ENCODE measurements at regions not wholly inside any gene's neighbourhood (a gene's known extent, or its start where the extent isn't known, plus 50 kb on each side); places are given as distances from the start of the nearest gene placed in this dataset.

DNA sequence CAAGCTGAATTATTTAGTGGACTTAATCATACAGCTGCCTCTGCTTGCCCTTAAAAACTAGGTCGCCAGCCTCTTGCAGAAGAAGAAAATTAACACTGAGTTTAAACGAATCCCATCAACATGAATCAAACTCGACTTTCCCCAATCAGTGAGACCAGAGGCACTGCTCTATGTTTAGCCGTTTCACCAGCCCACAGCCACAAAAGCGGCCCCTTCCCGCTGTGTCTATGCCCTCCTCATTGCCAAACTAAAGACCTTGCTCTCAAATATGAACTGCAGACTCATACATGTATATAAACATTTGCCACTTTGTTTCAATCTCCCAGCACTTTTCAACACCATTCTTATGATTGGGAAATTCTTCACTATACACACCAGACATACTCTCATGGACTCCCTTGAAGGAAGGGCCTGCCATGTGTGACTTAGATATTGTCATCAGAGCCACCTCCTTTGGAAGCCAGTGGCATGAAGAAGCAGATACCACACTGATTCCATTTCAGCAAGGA lies 105.8 kb upstream of the ADGRF1 start:
- H3K36me3 ChIP-seq = no peaks in the 10 kb centered on the region
- H3K27ac ChIP-seq = peak overlapping the region in 1 of 4 donors; percentile 26
- no peaks in the 10 kb centered on the region for H3K27me3 ChIP-seq
- DNase-seq = no peak
- TF ChIP-seq POLR2AphosphoS5 (IDR thresholded peaks at IDR 0.05) = no peak
- TF ChIP-seq, protein P1, sequence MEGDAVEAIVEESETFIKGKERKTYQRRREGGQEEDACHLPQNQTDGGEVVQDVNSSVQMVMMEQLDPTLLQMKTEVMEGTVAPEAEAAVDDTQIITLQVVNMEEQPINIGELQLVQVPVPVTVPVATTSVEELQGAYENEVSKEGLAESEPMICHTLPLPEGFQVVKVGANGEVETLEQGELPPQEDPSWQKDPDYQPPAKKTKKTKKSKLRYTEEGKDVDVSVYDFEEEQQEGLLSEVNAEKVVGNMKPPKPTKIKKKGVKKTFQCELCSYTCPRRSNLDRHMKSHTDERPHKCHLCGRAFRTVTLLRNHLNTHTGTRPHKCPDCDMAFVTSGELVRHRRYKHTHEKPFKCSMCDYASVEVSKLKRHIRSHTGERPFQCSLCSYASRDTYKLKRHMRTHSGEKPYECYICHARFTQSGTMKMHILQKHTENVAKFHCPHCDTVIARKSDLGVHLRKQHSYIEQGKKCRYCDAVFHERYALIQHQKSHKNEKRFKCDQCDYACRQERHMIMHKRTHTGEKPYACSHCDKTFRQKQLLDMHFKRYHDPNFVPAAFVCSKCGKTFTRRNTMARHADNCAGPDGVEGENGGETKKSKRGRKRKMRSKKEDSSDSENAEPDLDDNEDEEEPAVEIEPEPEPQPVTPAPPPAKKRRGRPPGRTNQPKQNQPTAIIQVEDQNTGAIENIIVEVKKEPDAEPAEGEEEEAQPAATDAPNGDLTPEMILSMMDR (IDR thresholded peaks at IDR 0.05) = no peak
- TF ChIP-seq POLR2A (IDR thresholded peaks at IDR 0.05) = no peak
- no peak for TF ChIP-seq EP300 (IDR thresholded peaks at IDR 0.05)
- peaks cover 0 to 15% (median 3%) of the 10 kb centered on the region in 4 donors for H3K4me1 ChIP-seq
- H3K9me3 ChIP-seq = no peaks in the 10 kb centered on the region
- WGBS, 2 donors = 71 to 73% methylated on average over 6 of the region's 6 CpGs
- H3K4me3 ChIP-seq = no peak overlapping the region
- no peak for ATAC-seq (ENCODE audit: low FRiP score in 2 of 2)

DNA sequence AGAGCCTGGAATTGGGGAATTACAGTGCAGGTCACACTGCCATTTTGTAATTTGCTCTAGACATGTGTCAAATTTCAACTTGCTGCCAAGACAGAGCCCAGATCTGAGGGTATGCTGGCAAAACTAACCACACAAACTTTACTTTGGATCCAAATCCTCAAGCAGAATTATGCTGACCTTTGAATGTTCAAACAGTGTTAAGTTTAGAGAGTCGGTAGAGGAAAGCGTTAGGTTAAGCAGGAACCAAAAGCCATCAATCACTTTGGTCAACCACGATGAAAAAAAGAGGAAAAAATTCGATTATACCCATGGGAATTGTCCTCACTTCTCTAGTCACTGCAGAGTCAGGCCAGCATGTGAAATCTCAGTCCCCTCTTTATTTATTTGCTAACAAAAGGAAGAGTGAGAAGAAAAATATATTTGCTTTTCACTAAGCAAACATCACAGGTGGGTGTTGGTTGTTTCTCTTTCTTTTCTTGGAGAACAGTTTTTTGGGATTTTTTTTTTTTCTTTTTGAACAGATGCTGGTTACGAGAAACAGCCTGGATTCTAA lies 105.1 kb upstream of the ADGRF1 start:
- Histone ChIP-seq H3K9me3 (no peaks in the 10 kb centered on the region), H3K27ac (no peak overlapping the region), H3K36me3 (no peaks in the 10 kb centered on the region), H3K4me3 (no peak overlapping the region), H3K4me1 (peaks cover 0 to 15% (median 0%) of the 10 kb centered on the region in 4 donors), H3K27me3 (no peaks in the 10 kb centered on the region)
- no peak for DNase-seq
- TF ChIP-seq, protein P1 (IDR thresholded peaks at IDR 0.05) = no peak
- TF ChIP-seq POLR2A (IDR thresholded peaks at IDR 0.05) (no peak), EP300 (IDR thresholded peaks at IDR 0.05) (no peak), POLR2AphosphoS5 (IDR thresholded peaks at IDR 0.05) (no peak)
- WGBS, 2 donors = 22 to 26% methylated on average over 5 of the region's 5 CpGs
- no peak for ATAC-seq (ENCODE audit: low FRiP score in 2 of 2)

GRCh38 chr6:47146431-47147174 lies 104.5 kb upstream of the ADGRF1 start:
- WGBS, 2 donors = 74 to 75% methylated on average over 2 of the region's 2 CpGs
- H3K27me3 ChIP-seq = no peaks in the 10 kb centered on the region
- H3K4me1 ChIP-seq = peaks cover 0 to 15% (median 0%) of the 10 kb centered on the region in 4 donors
- H3K4me3 ChIP-seq = no peak overlapping the region
- H3K9me3 ChIP-seq = no peaks in the 10 kb centered on the region
- ATAC-seq (ENCODE audit: low FRiP score in 2 of 2) (no peak), DNase-seq (no peak)
- no peaks in the 10 kb centered on the region for H3K36me3 ChIP-seq
- TF ChIP-seq POLR2AphosphoS5 (IDR thresholded peaks at IDR 0.05) (no peak), POLR2A (IDR thresholded peaks at IDR 0.05) (no peak), EP300 (IDR thresholded peaks at IDR 0.05) (no peak)
- TF ChIP-seq, protein P1 (IDR thresholded peaks at IDR 0.05) = no peak
- H3K27ac ChIP-seq = no peak overlapping the region

DNA sequence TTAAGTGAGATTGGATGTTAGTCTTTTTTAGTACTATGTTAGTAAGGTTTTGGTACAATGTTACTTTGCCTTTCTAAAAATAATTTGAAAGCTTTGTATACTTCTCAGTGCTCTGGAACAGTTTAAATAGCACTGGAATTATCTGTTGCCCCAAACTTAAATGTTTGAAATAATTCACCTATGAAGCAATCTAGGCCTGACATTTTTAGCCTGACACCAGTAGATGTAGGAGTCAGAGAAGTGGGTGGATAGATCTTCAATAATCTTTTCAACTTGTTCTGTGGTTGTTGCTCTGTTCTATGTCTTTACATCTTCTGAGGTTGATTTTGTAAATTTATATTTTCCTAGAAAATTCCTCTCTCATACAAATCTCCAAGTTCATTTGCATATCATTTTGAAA lies 103.1 kb upstream of the ADGRF1 start:
- H3K4me1 ChIP-seq = peaks cover 0 to 15% (median 0%) of the 10 kb centered on the region in 4 donors
- no peak for ATAC-seq (ENCODE audit: low FRiP score in 2 of 2)
- H3K27me3 ChIP-seq = no peaks in the 10 kb centered on the region
- no peak for DNase-seq
- no peak overlapping the region for H3K4me3 ChIP-seq
- H3K36me3 ChIP-seq = no peaks in the 10 kb centered on the region
- no peak overlapping the region for H3K27ac ChIP-seq
- no peak for TF ChIP-seq POLR2AphosphoS5 (IDR thresholded peaks at IDR 0.05)
- TF ChIP-seq, protein P1 (IDR thresholded peaks at IDR 0.05) = no peak
- TF ChIP-seq EP300 (IDR thresholded peaks at IDR 0.05) = no peak
- TF ChIP-seq POLR2A (IDR thresholded peaks at IDR 0.05) = no peak
- H3K9me3 ChIP-seq = no peaks in the 10 kb centered on the region
